ENCODE measurements at regions not wholly inside any gene's neighbourhood (a gene's known extent, or its start where the extent isn't known, plus 50 kb on each side); places are given as distances from the start of the nearest gene placed in this dataset.

DNA sequence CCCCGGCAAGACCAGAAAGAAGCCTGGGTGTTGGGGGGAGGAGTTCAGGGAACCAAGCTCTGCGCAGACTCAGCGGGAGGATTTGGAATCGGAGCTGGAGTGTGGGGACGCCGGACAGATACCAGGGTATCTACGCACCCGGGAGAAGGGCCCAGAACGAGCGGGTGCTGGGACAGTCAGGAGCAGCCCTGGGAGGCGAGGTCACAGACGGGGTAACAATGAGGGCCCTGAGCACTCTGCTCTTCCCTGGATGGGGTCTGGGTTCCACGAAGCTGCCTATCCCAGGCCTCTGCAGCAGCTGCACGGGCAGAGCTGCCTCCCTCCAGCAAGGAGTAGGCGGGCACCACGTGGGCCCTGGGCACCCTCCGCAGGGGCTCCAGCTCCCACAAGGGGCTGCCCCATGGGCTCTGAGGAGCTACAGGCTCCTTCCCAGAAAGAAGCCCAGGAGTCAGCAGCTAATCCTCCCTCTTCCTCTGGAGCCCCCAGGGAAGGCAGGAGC lies 197.2 kb downstream of the BRD1 start:
- TF ChIP-seq, protein P1, sequence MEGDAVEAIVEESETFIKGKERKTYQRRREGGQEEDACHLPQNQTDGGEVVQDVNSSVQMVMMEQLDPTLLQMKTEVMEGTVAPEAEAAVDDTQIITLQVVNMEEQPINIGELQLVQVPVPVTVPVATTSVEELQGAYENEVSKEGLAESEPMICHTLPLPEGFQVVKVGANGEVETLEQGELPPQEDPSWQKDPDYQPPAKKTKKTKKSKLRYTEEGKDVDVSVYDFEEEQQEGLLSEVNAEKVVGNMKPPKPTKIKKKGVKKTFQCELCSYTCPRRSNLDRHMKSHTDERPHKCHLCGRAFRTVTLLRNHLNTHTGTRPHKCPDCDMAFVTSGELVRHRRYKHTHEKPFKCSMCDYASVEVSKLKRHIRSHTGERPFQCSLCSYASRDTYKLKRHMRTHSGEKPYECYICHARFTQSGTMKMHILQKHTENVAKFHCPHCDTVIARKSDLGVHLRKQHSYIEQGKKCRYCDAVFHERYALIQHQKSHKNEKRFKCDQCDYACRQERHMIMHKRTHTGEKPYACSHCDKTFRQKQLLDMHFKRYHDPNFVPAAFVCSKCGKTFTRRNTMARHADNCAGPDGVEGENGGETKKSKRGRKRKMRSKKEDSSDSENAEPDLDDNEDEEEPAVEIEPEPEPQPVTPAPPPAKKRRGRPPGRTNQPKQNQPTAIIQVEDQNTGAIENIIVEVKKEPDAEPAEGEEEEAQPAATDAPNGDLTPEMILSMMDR (IDR thresholded peaks at IDR 0.05; ENCODE audit: insufficient read depth, low read depth, low read length) = no peak
- H3K36me3 ChIP-seq (ENCODE audit: control insufficient read depth, insufficient read depth, low read length) = no peaks in the 10 kb centered on the region
- ChIA-PET CTCF (no interaction called here), POLR2A (no interaction called here)
- H3K27me3 ChIP-seq (ENCODE audit: control insufficient read depth, insufficient read depth, low read length) = no peaks in the 10 kb centered on the region
- no peak overlapping the region for H3K4me3 ChIP-seq (ENCODE audit: low read depth, low read length)
- no peak for DNase-seq (ENCODE audit: low read depth)

DNA sequence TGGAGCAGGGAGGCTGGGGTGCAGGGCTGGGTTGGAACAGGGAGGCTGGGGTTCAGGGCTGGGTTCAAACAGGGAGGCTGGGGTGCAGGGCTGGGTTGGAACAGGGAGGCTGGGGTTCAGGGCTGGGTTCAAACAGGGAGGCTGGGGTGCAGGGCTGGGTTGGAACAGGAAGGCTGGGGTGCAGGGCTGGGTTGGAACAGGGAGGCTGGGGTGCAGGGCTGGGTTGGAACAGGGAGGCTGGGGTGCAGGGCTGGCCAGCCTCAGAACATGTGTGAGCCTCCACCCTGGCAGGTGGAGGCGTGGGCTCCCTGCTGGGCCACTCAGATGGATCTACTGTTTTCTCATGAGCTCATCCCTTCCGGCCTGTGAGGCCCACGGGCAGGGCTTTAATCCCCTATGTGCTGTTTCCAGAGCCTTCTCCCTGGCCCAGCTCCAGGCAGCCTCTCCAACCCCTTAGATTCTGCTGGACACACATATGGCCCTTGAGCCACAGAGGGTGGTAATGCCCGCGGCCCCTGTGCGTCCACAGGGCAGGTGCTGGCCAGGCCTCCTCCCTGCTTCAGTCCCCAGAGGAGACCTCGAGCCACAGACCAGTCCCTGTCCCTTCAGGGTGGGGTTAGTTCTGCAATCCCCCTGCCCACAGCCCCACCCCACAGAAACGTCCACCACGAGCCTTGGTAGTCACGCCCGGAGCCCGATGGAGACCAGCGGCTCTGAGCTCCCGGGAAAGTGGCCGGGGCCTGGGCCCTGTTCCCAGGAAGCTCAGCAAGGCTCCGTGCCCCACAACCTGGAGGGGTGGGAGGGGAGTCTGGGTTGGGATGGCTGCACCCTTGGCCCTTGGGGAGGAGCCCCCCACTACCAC lies 197.9 kb downstream of the BRD1 start:
- DNase-seq (ENCODE audit: low read depth) = no peak
- Histone ChIP-seq H3K27me3 (ENCODE audit: control insufficient read depth, insufficient read depth, low read length) (no peaks in the 10 kb centered on the region), H3K4me3 (ENCODE audit: low read depth, low read length) (no peak overlapping the region), H3K36me3 (ENCODE audit: control insufficient read depth, insufficient read depth, low read length) (no peaks in the 10 kb centered on the region)
- TF ChIP-seq, protein P1 (IDR thresholded peaks at IDR 0.05; ENCODE audit: insufficient read depth, low read depth, low read length) = no peak
- ChIA-PET CTCF (no interaction called here), POLR2A (no interaction called here)

DNA sequence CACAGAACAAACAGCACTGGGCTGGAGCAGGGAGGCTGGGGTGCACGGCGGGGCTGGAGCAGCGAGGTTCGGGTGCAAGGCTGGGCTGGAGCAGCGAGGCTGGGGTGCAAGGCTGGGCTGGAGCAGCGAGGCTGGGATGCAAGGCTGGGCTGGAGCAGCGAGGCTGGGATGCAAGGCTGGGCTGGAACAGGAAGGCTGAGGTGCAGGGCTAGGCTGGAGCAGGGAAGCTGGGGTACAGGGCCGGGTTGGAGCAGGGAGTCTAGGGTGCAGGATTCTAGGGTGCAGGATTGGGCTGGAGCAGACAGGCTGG lies 198.5 kb downstream of the BRD1 start:
- ChIA-PET CTCF (no interaction called here), POLR2A (no interaction called here)
- H3K27me3 ChIP-seq (ENCODE audit: control insufficient read depth, insufficient read depth, low read length) = no peaks in the 10 kb centered on the region
- H3K4me3 ChIP-seq (ENCODE audit: low read depth, low read length) = no peak overlapping the region
- TF ChIP-seq, protein P1 (IDR thresholded peaks at IDR 0.05; ENCODE audit: insufficient read depth, low read depth, low read length) = no peak
- no peaks in the 10 kb centered on the region for H3K36me3 ChIP-seq (ENCODE audit: control insufficient read depth, insufficient read depth, low read length)
- no peak for DNase-seq (ENCODE audit: low read depth)

- Histone ChIP-seq H3K4me3 (ENCODE audit: low read depth, low read length) (no peak overlapping the region), H3K36me3 (ENCODE audit: control insufficient read depth, insufficient read depth, low read length) (no peaks in the 10 kb centered on the region), H3K27me3 (ENCODE audit: control insufficient read depth, insufficient read depth, low read length) (no peaks in the 10 kb centered on the region)
- ChIA-PET POLR2A (no interaction called here), CTCF (no interaction called here)
- TF ChIP-seq, protein P1 (IDR thresholded peaks at IDR 0.05; ENCODE audit: insufficient read depth, low read depth, low read length) = no peak
- DNase-seq (ENCODE audit: low read depth) = no peak
Measured at GRCh38 chr22:49628391-49629260, 199.0 kb downstream of the BRD1 start.

Measured in BJ (cell line).